K562 (cell line): ENCODE measurements at regions not wholly inside any gene's neighbourhood (a gene's known extent, or its start where the extent isn't known, plus 50 kb on each side); places are given as distances from the start of the nearest gene placed in this dataset.

Source experiments
- BRCA1 ChIP-seq, 2 experiments: fragments of 450-650 bp in 1 of 2; sonication (generic) in 1 of 2; formaldehyde crosslinking in 1 of 2; IDR thresholded peaks; 2 replicates each; pipeline versions ENCODE4 v1.5.0 to v1.6.1; 2017 to 2020; ENCODE audit warnings: mild to moderate bottlenecking in 1 of 2, missing genetic modification reagents in 1 of 2
- CEBPB ChIP-seq: fragments of 450-650 bp; IDR thresholded peaks from 2 replicates; pipeline ENCODE4 v1.6.1; 2016; ENCODE audit warnings: missing genetic modification characterization, missing compliant biosample characterization
- ERF ChIP-seq: fragments of 450-650 bp; formaldehyde crosslinking; IDR thresholded peaks from 2 replicates; pipeline ENCODE4 v1.4.0; 2020; ENCODE audit warnings: mild to moderate bottlenecking, mixed read lengths
- EZH2 ChIP-seq: IDR thresholded peaks from 2 replicates; pipeline ENCODE4 v1.6.1; 2012; ENCODE audit warnings: low read depth, mild to moderate bottlenecking, inconsistent platforms, low read length, borderline replicate concordance
- HDAC2 ChIP-seq: fragments of 450-650 bp; IDR thresholded peaks from 2 replicates; pipeline ENCODE4 v1.6.1; 2016; ENCODE audit warnings: mild to moderate bottlenecking
- PTBP1 ChIP-seq: fragments of 200-400 bp; formaldehyde crosslinking; IDR thresholded peaks from 2 replicates; pipeline ENCODE4 v1.6.1; 2017; ENCODE audit warnings: low read depth, low read length
- RAD51 ChIP-seq: fragments of 450-650 bp; IDR thresholded peaks from 2 replicates; pipeline ENCODE4 v1.7.1; 2016; ENCODE audit warnings: low read depth, mild to moderate bottlenecking, borderline replicate concordance
- RNF2 ChIP-seq: sonication (generic); IDR thresholded peaks from 2 replicates; pipeline ENCODE4 v1.6.1; 2016
- ZNF124 ChIP-seq: sonication (generic); formaldehyde crosslinking; IDR thresholded peaks from 2 replicates; pipeline ENCODE4 v1.8.1; 2022; ENCODE audit warnings: missing genetic modification reagents
- ZNF696 ChIP-seq: fragments of 250-450 bp; sonication (Bioruptor Pico); conservative IDR thresholded peaks from 2 replicates; pipeline ENCODE4 v1.4.0; 2020; ENCODE audit warnings: mild to moderate bottlenecking, moderate library complexity
- ZSCAN29 ChIP-seq: fragments of 450-650 bp; IDR thresholded peaks from 2 replicates; pipeline ENCODE4 v1.6.1; 2017
- TF ChIP-seq, protein P1 (sequence below), 3 experiments: IDR thresholded peaks in 2 of 3; conservative IDR thresholded peaks in 1 of 3; 2 replicates each; pipeline ENCODE4 v1.5.1; 2011 to 2012; ENCODE audit warnings: low read length in 3 of 3, mild to moderate bottlenecking in 3 of 3, control low read depth in 2 of 3, improper control_type of control experiment in 1 of 3, inconsistent platforms in 1 of 3, low read depth in 1 of 3, mixed read lengths in 1 of 3, moderate library complexity in 1 of 3; ENCODE audit not compliant: insufficient read depth in 2 of 3

DNA sequence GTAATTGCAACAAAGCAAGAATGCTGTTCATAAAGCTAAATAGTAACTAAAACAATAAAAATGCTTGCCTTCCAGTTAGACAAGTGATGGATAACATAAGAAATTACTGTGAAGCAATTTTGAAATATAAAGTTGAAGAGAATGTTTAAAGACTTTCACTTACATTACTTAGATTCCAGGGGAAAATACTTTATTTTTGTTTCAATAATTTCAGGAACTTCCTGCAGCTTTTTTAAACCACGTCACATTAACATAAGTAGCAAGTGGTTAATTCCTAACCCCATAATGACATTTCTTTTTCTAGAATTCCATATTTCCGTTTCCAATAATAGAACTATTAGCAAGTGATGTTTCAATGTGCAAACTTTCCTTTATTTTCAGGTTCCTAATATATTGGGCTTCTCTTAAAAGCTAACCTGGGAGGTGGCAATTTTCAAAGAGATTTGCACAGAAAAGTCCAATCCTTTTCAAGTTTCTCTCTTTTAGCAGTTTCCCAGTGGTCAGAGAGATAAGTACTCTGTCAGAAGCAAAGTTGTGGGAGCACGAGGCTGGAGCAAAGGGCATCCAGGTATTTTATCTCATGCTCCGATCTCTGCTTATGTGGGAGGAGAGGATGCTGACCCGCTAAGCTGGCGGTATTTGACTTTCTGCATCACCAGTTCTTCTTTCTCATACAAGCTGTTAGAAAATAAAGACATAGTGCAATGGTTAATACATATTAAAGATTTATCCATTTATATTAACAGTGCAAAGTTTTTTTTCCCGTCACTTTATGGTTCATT is 1025.3 kb downstream of the EFNB2 start:
- TF ChIP-seq, protein P1, sequence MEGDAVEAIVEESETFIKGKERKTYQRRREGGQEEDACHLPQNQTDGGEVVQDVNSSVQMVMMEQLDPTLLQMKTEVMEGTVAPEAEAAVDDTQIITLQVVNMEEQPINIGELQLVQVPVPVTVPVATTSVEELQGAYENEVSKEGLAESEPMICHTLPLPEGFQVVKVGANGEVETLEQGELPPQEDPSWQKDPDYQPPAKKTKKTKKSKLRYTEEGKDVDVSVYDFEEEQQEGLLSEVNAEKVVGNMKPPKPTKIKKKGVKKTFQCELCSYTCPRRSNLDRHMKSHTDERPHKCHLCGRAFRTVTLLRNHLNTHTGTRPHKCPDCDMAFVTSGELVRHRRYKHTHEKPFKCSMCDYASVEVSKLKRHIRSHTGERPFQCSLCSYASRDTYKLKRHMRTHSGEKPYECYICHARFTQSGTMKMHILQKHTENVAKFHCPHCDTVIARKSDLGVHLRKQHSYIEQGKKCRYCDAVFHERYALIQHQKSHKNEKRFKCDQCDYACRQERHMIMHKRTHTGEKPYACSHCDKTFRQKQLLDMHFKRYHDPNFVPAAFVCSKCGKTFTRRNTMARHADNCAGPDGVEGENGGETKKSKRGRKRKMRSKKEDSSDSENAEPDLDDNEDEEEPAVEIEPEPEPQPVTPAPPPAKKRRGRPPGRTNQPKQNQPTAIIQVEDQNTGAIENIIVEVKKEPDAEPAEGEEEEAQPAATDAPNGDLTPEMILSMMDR (IDR thresholded peaks at IDR 0.05 in 2 of 3, conservative IDR thresholded peaks at IDR 0.05 in 1 of 3; ENCODE audit: insufficient read depth in 2 of 3, low read depth in 1 of 3, low read length in 3 of 3): no peak
- TF ChIP-seq ZSCAN29: no peak
- TF ChIP-seq EZH2: no peak
- no peak for TF ChIP-seq BRCA1 (IDR thresholded peaks at IDR 0.05)
- TF ChIP-seq BRCA1 (CRISPR knock-in tag; IDR thresholded peaks at IDR 0.05): no peak
- TF ChIP-seq HDAC2: no peak
- TF ChIP-seq ZNF124 (CRISPR knock-in tag): no peak
- no peak for TF ChIP-seq RNF2
- no peak for TF ChIP-seq PTBP1
- TF ChIP-seq ZNF696 (CRISPR knock-in tag): no peak
- TF ChIP-seq ERF: no peak
- no peak for TF ChIP-seq RAD51
- no peak for TF ChIP-seq CEBPB
